Neural crest cell (in vitro differentiated cells): ENCODE measurements at regions not wholly inside any gene's neighbourhood (a gene's known extent, or its start where the extent isn't known, plus 50 kb on each side); places are given as distances from the start of the nearest gene placed in this dataset.

Experiments used
- DNase-seq: peaks from one replicate; pipeline ENCODE4 v3.0.0; 2021; ENCODE audit warnings: low read depth, mixed read lengths, low spot score
- H3K27ac Mint-ChIP-seq: one replicate; pipeline ENCODE4 v1.8.0; 2021; ENCODE audit warnings: mild to moderate bottlenecking, mixed read lengths; ENCODE audit not compliant: unreplicated experiment
- H3K27me3 Mint-ChIP-seq: 2 replicates; pipeline ENCODE4 v1.8.0; 2021; ENCODE audit warnings: low read depth, mild to moderate bottlenecking, mixed read lengths
- H3K36me3 Mint-ChIP-seq: 2 replicates; pipeline ENCODE4 v1.8.0; 2021; ENCODE audit warnings: low read depth, mild to moderate bottlenecking, mixed read lengths
- H3K4me1 Mint-ChIP-seq: 2 replicates; pipeline ENCODE4 v1.8.0; 2021; ENCODE audit warnings: mixed read lengths
- H3K4me3 Mint-ChIP-seq: one replicate; pipeline ENCODE4 v1.8.0; 2021; ENCODE audit warnings: mild to moderate bottlenecking, mixed read lengths
- H3K9me3 Mint-ChIP-seq: 2 replicates; pipeline ENCODE4 v1.8.0; 2021; ENCODE audit warnings: mixed read lengths
- TF ChIP-seq, protein P1 (sequence below): fragments of 200-600 bp; sonication (generic); conservative IDR thresholded peaks from 2 replicates; pipeline ENCODE4 v1.5.0; 2021; ENCODE audit warnings: antibody characterized with exemption, mild to moderate bottlenecking

- H3K9me3 Mint-ChIP-seq = no peaks in the 10 kb centered on the region
- H3K36me3 Mint-ChIP-seq = no peaks in the 10 kb centered on the region
- no peak for DNase-seq
- H3K4me3 Mint-ChIP-seq = no peak overlapping the region
- H3K27me3 Mint-ChIP-seq = peaks cover 45% of the 10 kb centered on the region
- TF ChIP-seq, protein P1, sequence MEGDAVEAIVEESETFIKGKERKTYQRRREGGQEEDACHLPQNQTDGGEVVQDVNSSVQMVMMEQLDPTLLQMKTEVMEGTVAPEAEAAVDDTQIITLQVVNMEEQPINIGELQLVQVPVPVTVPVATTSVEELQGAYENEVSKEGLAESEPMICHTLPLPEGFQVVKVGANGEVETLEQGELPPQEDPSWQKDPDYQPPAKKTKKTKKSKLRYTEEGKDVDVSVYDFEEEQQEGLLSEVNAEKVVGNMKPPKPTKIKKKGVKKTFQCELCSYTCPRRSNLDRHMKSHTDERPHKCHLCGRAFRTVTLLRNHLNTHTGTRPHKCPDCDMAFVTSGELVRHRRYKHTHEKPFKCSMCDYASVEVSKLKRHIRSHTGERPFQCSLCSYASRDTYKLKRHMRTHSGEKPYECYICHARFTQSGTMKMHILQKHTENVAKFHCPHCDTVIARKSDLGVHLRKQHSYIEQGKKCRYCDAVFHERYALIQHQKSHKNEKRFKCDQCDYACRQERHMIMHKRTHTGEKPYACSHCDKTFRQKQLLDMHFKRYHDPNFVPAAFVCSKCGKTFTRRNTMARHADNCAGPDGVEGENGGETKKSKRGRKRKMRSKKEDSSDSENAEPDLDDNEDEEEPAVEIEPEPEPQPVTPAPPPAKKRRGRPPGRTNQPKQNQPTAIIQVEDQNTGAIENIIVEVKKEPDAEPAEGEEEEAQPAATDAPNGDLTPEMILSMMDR = no peak
- no peaks in the 10 kb centered on the region for H3K4me1 Mint-ChIP-seq
- no peak overlapping the region for H3K27ac Mint-ChIP-seq
Observed at GRCh38 chr16:86181526-86181925, 282.6 kb downstream of the IRF8 start.

DNA sequence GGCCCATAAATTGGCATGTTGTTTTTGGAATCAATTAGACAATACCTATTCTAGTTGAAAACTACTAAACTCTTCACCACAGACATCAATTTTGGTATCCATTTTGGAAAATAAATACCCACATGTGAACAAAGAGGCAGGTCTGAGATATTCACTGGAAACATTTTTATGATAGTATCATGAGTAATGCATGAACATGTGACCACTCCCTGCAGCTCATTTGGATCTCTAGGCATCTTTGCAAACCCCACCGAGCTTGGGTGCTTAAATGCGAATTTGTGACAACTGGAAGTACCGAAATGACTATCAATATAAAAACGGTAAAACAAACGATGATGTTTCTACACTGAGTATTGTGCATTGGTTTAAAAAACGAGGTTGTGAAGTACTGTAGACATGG is 285.2 kb downstream of the IRF8 start:
- Mint-ChIP-seq H3K9me3 (no peaks in the 10 kb centered on the region), H3K4me3 (no peak overlapping the region), H3K27me3 (peaks cover 55% of the 10 kb centered on the region), H3K36me3 (no peaks in the 10 kb centered on the region), H3K4me1 (no peaks in the 10 kb centered on the region), H3K27ac (no peak overlapping the region)
- TF ChIP-seq, protein P1 = no peak
- DNase-seq = no peak

- no peak overlapping the region for H3K27ac Mint-ChIP-seq
- DNase-seq = no peak
- no peaks in the 10 kb centered on the region for H3K4me1 Mint-ChIP-seq
- peaks cover 62% of the 10 kb centered on the region for H3K27me3 Mint-ChIP-seq
- H3K36me3 Mint-ChIP-seq = no peaks in the 10 kb centered on the region
- H3K4me3 Mint-ChIP-seq = no peak overlapping the region
- TF ChIP-seq, protein P1 = no peak
- no peaks in the 10 kb centered on the region for H3K9me3 Mint-ChIP-seq
Observed at GRCh38 chr16:86185089-86185488, 286.1 kb downstream of the IRF8 start.

GRCh38 chr16:86186313-86186712 is 287.4 kb downstream of the IRF8 start:
- Mint-ChIP-seq H3K27me3 (peaks cover 72% of the 10 kb centered on the region), H3K27ac (no peak overlapping the region)

GRCh38 chr16:86189934-86190333 is 291.0 kb downstream of the IRF8 start:
- TF ChIP-seq, protein P1 = no peak
- Mint-ChIP-seq H3K4me3 (no peak overlapping the region), H3K27ac (no peak overlapping the region), H3K4me1 (peaks cover 10% of the 10 kb centered on the region), H3K27me3 (peaks cover 62% of the 10 kb centered on the region), H3K9me3 (no peaks in the 10 kb centered on the region), H3K36me3 (no peaks in the 10 kb centered on the region)
- DNase-seq = no peak

More at GRCh38 chr16:86186313-86186712, 287.4 kb downstream of the IRF8 start:
- H3K36me3 Mint-ChIP-seq = no peaks in the 10 kb centered on the region
- no peak for DNase-seq
- H3K9me3 Mint-ChIP-seq = no peaks in the 10 kb centered on the region
- TF ChIP-seq, protein P1 = no peak
- no peak overlapping the region for H3K4me3 Mint-ChIP-seq
- H3K4me1 Mint-ChIP-seq = no peaks in the 10 kb centered on the region

DNA sequence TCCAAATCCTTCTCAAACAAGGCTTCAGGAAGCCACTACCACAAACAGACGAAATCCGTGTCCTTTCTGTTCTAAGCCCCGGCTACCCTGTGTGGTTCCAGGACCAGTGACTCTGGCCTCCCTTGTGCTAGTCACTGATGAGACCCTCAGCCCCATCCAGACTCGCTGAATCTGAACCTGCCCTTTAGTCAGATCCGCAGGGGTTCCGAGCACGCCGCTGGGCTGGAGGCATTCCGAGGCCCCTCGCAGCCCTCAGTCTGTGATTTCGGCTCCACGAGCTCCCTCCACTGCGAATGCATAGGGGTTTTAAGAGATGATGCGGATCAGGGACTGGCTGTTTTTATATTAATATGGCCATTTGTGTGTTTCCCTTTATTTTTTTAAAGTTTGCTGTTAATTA is 292.7 kb downstream of the IRF8 start:
- H3K27me3 Mint-ChIP-seq = peaks cover 53% of the 10 kb centered on the region
- no peak overlapping the region for H3K4me3 Mint-ChIP-seq
- H3K4me1 Mint-ChIP-seq = peaks cover 27% of the 10 kb centered on the region
- no peak overlapping the region for H3K27ac Mint-ChIP-seq
- no peaks in the 10 kb centered on the region for H3K36me3 Mint-ChIP-seq
- DNase-seq = no peak
- no peaks in the 10 kb centered on the region for H3K9me3 Mint-ChIP-seq
- TF ChIP-seq, protein P1 = no peak
